ENCODE measurements at regions not wholly inside any gene's neighbourhood (a gene's known extent, or its start where the extent isn't known, plus 50 kb on each side); places are given as distances from the start of the nearest gene placed in this dataset.

- CTCF ChIA-PET, result no interaction called here
- POLR2A ChIA-PET, result no interaction called here
- DNase-seq (ENCODE audit: extremely low spot score), result no peak
- TF ChIP-seq L3MBTL2 (conservative IDR thresholded peaks at IDR 0.05) (no peak), ARNT (IDR thresholded peaks at IDR 0.05) (no peak), BHLHE40 (IDR thresholded peaks at IDR 0.05; ENCODE audit: borderline replicate concordance) (no peak), TARDBP (IDR thresholded peaks at IDR 0.05) (no peak), FOXM1 (IDR thresholded peaks at IDR 0.05; ENCODE audit: borderline replicate concordance) (no peak), PKNOX1 (IDR thresholded peaks at IDR 0.05) (no peak), NFRKB (IDR thresholded peaks at IDR 0.05) (no peak), FOXK2 (IDR thresholded peaks at IDR 0.05) (no peak)
Observed at GRCh38 chr20:58583176-58583575, 67.9 kb upstream of the STX16 start.

GRCh38 chr20:58580474-58580835, 65.3 kb upstream of the APCDD1L start:
- TF ChIP-seq ZNF384 (IDR thresholded peaks at IDR 0.05) (no peak), L3MBTL2 (conservative IDR thresholded peaks at IDR 0.05) (no peak), SP1 (IDR thresholded peaks at IDR 0.05) (no peak), TARDBP (IDR thresholded peaks at IDR 0.05) (no peak), BHLHE40 (IDR thresholded peaks at IDR 0.05; ENCODE audit: borderline replicate concordance) (no peak), ARNT (IDR thresholded peaks at IDR 0.05) (no peak), FOXA1 (IDR thresholded peaks at IDR 0.05) (no peak), ELF4 (IDR thresholded peaks at IDR 0.05) (no peak), LEF1 (IDR thresholded peaks at IDR 0.05; ENCODE audit: borderline replicate concordance) (no peak), HDGF (IDR thresholded peaks at IDR 0.05; ENCODE audit: borderline replicate concordance) (no peak), PKNOX1 (IDR thresholded peaks at IDR 0.05) (no peak), SUZ12 (IDR thresholded peaks at IDR 0.05) (no peak)
- DNase-seq (ENCODE audit: extremely low spot score), result no peak
- CTCF ChIA-PET, result no interaction called here
- POLR2A ChIA-PET, result no interaction called here

- CTCF ChIA-PET, result no interaction called here
- no peak for TF ChIP-seq FOXK2 (IDR thresholded peaks at IDR 0.05)
- TF ChIP-seq TARDBP (IDR thresholded peaks at IDR 0.05), result no peak
- no peak for TF ChIP-seq CTBP1 (IDR thresholded peaks at IDR 0.05; ENCODE audit: borderline replicate concordance)
- no peak for TF ChIP-seq SUZ12 (IDR thresholded peaks at IDR 0.05)
- POLR2A ChIA-PET, result interaction anchor here (1.1 kb wide), 1 partner anchor 71 kb away, joined by 3 read pairs; the partner anchor contains the start of gene STX16
- no peak for DNase-seq (ENCODE audit: extremely low spot score)
Observed at GRCh38 chr20:58579819-58580473, 64.7 kb upstream of the APCDD1L start.

- POLR2A ChIA-PET, result interaction anchor here (1.1 kb wide), 1 partner anchor 72 kb away, joined by 3 read pairs; the partner anchor contains the start of gene STX16
- TF ChIP-seq FOXA1 (IDR thresholded peaks at IDR 0.05) (no peak), LEF1 (IDR thresholded peaks at IDR 0.05; ENCODE audit: borderline replicate concordance) (no peak), CTBP1 (IDR thresholded peaks at IDR 0.05; ENCODE audit: borderline replicate concordance) (no peak), PKNOX1 (IDR thresholded peaks at IDR 0.05) (no peak), BHLHE40 (IDR thresholded peaks at IDR 0.05; ENCODE audit: borderline replicate concordance) (no peak)
- CTCF ChIA-PET, result no interaction called here
- DNase-seq (ENCODE audit: extremely low spot score), result no peak
Observed at GRCh38 chr20:58579069-58579818, 64.0 kb upstream of the APCDD1L start.

- DNase-seq (ENCODE audit: extremely low spot score), result no peak
- TF ChIP-seq FOXK2 (IDR thresholded peaks at IDR 0.05) (no peak), TARDBP (IDR thresholded peaks at IDR 0.05) (no peak)
- POLR2A ChIA-PET, result no interaction called here
- CTCF ChIA-PET, result no interaction called here
Observed at GRCh38 chr20:58577871-58578598, 62.8 kb upstream of the APCDD1L start.

- CTCF ChIA-PET, result no interaction called here
- POLR2A ChIA-PET, result no interaction called here
- TF ChIP-seq LEF1 (IDR thresholded peaks at IDR 0.05; ENCODE audit: borderline replicate concordance) (no peak), FOXA1 (IDR thresholded peaks at IDR 0.05) (no peak), FOXM1 (IDR thresholded peaks at IDR 0.05; ENCODE audit: borderline replicate concordance) (no peak), PKNOX1 (IDR thresholded peaks at IDR 0.05) (no peak), ARNT (IDR thresholded peaks at IDR 0.05) (no peak), CTBP1 (IDR thresholded peaks at IDR 0.05; ENCODE audit: borderline replicate concordance) (no peak), L3MBTL2 (conservative IDR thresholded peaks at IDR 0.05) (no peak)
- DNase-seq (ENCODE audit: extremely low spot score), result no peak
Observed at GRCh38 chr20:58577139-58577806, 62.1 kb upstream of the APCDD1L start.
